Mucosa of descending colon (tissue), 3 donors: ENCODE measurements at regions not wholly inside any gene's neighbourhood (a gene's known extent, or its start where the extent isn't known, plus 50 kb on each side); places are given as distances from the start of the nearest gene placed in this dataset.

Experiments used
- ATAC-seq: fragments of 200-7000 bp; cut with Tn5 transposase; one replicate; pipeline ENCODE4 v1.9.1; 2020; ENCODE audit warnings: mild to moderate bottlenecking, moderate library complexity
- DNase-seq, 3 donors: peaks; one replicate each; pipeline ENCODE4 v3.0.0-alpha.2; 2020
- H3K36me3 ChIP-seq: fragments of 200-600 bp; one replicate; pipeline ENCODE4 v1.8.0; 2021; ENCODE audit warnings: low read depth, mild to moderate bottlenecking
- H3K4me1 ChIP-seq: fragments of 200-600 bp; one replicate; pipeline ENCODE4 v1.8.0; 2021; ENCODE audit warnings: low read depth, mild to moderate bottlenecking
- H3K4me3 ChIP-seq: fragments of 200-600 bp; one replicate; pipeline ENCODE4 v1.8.0; 2021; ENCODE audit warnings: mild to moderate bottlenecking
- H3K9me3 ChIP-seq: fragments of 200-600 bp; one replicate; pipeline ENCODE4 v1.8.0; 2021; ENCODE audit warnings: mild to moderate bottlenecking
- CTCF ChIP-seq: fragments of 200-600 bp; IDR thresholded peaks from one replicate; pipeline ENCODE4 v1.8.0; 2022; ENCODE audit warnings: antibody characterized with exemption, mild to moderate bottlenecking
- intact Hi-C, 2 donors: fragments of 100-400 bp; cut with DNase I in 1 of 2; cut with micrococcal nuclease in 1 of 2; formaldehyde crosslinking; loops; one replicate each; pipeline versions ENCODE4 v1.11.0 to v1.11.1; 2022; cut with DNase I, micrococcal nuclease
- donor health status: DM: no; HTN: no; CAD: no; lungs with moderate emphysema.
- donor health status: DM: no; HTN: no; CAD: no.
- donor health status: DM: no; HTN: yes; CAD: no.

DNA sequence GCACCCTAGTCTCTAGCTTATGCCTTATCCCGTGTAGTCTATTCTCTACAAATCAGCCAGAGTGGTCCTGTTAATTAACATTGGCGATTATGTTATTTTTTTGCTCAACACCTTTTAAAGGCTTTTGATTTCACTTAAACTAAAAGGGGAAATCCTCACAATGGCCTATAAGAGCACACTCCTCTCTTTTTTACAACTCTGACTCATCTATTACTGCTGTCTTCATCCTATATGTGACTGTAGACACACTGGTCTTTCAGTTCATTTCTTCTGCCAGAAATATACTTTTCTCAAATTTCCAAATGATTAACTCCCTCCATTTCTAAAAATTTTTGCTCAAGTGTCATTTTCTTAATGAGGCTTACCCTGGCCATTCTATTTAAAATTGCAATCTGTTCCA is 143.4 kb downstream of the NSUN3 start:
- intact Hi-C loops = no loop called here
- Histone ChIP-seq H3K9me3 (no peaks in the 10 kb centered on the region), H3K4me3 (no peak overlapping the region), H3K4me1 (no peaks in the 10 kb centered on the region), H3K36me3 (no peaks in the 10 kb centered on the region)
- ATAC-seq (no peak), DNase-seq (no peak)
- TF ChIP-seq CTCF = no peak

- no peaks in the 10 kb centered on the region for H3K36me3 ChIP-seq
- no peaks in the 10 kb centered on the region for H3K9me3 ChIP-seq
- H3K4me1 ChIP-seq = no peaks in the 10 kb centered on the region
- intact Hi-C loops = no loop called here
- H3K4me3 ChIP-seq = no peak overlapping the region
- DNase-seq = no peak
- no peak for ATAC-seq
- TF ChIP-seq CTCF = no peak
Measured at GRCh38 chr3:94210256-94210655, 147.4 kb downstream of the NSUN3 start.

- Histone ChIP-seq H3K36me3 (no peaks in the 10 kb centered on the region), H3K4me3 (no peak overlapping the region), H3K4me1 (no peaks in the 10 kb centered on the region), H3K9me3 (peaks cover 5% of the 10 kb centered on the region)
- ATAC-seq (no peak), DNase-seq (no peak)
- no peak for TF ChIP-seq CTCF
- intact Hi-C loops = no loop called here
Measured at GRCh38 chr3:94217406-94217805, 154.5 kb downstream of the NSUN3 start.

GRCh38 chr3:94220426-94220825 is 157.6 kb downstream of the NSUN3 start:
- no peaks in the 10 kb centered on the region for H3K36me3 ChIP-seq
- no peak overlapping the region for H3K4me3 ChIP-seq
- no peak for TF ChIP-seq CTCF
- intact Hi-C loops = no loop called here
- no peaks in the 10 kb centered on the region for H3K4me1 ChIP-seq
- no peak for ATAC-seq
- H3K9me3 ChIP-seq = peaks cover 5% of the 10 kb centered on the region
- no peak for DNase-seq

GRCh38 chr3:94221829-94222228 is 159.0 kb downstream of the NSUN3 start:
- no peak for DNase-seq
- Histone ChIP-seq H3K4me3 (no peak overlapping the region), H3K36me3 (no peaks in the 10 kb centered on the region), H3K4me1 (no peaks in the 10 kb centered on the region), H3K9me3 (peaks cover 5% of the 10 kb centered on the region)
- TF ChIP-seq CTCF = no peak
- intact Hi-C loops = no loop called here
- ATAC-seq = no peak

DNA sequence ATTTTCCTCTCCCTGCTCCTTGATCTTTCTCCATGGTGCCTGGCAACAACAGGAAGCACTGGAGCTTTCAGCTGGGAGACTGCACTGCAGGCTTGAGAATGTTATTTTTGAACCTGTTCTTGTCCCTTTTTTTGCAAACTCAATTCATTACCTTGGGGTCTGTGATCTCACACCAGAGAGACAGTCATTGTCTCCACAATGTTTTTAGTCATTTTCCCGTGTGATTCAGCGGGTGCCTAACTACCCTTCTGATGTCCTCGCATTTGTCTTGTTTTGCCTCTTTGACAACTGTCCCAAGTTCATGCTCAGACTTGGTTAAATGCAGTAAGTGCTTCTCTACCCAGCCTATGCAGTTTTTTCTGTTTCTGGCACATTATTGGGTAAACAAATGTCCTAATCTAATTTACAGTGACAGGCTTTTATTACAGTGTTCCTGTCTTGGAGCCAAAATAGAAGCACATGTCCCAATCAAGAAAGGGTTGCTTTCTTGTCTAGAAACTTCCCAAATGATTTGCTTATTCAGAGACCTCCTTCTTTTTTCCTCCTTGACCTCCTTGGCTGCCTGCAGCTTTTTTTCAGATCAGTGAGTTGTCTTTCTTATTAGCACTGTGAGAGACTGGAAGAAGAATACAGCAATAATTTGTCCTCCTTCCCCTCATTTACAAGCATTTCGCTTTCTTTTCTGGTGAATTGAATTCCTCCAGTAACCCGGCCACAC is 162.4 kb downstream of the NSUN3 start:
- intact Hi-C loops = no loop called here
- Histone ChIP-seq H3K36me3 (no peaks in the 10 kb centered on the region), H3K4me3 (no peak overlapping the region), H3K4me1 (no peaks in the 10 kb centered on the region), H3K9me3 (peaks cover 5% of the 10 kb centered on the region)
- no peak for TF ChIP-seq CTCF
- no peak for DNase-seq
- no peak for ATAC-seq
